ENCODE measurements at regions not wholly inside any gene's neighbourhood (a gene's known extent, or its start where the extent isn't known, plus 50 kb on each side); places are given as distances from the start of the nearest gene placed in this dataset.

- no peaks in the 10 kb centered on the region for H3K27me3 ChIP-seq
- intact Hi-C loops (cut with DNase I): no loop called here
- no peaks in the 10 kb centered on the region for H3K9me3 ChIP-seq
- H3K4me1 ChIP-seq: no peaks in the 10 kb centered on the region
- H3K9ac ChIP-seq (ENCODE audit: low read depth in 2 of 2, low read length in 2 of 2): no peak overlapping the region
- no peak overlapping the region for H3K27ac ChIP-seq
- no peaks in the 10 kb centered on the region for H3K36me3 ChIP-seq
- TF ChIP-seq CTCF (IDR thresholded peaks at IDR 0.05): no peak
- H3K4me3 ChIP-seq: no peak overlapping the region
- no peak for DNase-seq
These were observed 97.1 kb upstream of the C1orf87 start for GRCh38 chr1:60170709-60171108.

GRCh38 chr1:60169206-60169605 is 95.6 kb upstream of the C1orf87 start:
- DNase-seq: no peak
- no peaks in the 10 kb centered on the region for H3K9me3 ChIP-seq
- no peak overlapping the region for H3K4me3 ChIP-seq
- no peak overlapping the region for H3K27ac ChIP-seq
- no peak for TF ChIP-seq CTCF (IDR thresholded peaks at IDR 0.05)
- H3K27me3 ChIP-seq: no peaks in the 10 kb centered on the region
- no peaks in the 10 kb centered on the region for H3K36me3 ChIP-seq
- no peak overlapping the region for H3K9ac ChIP-seq (ENCODE audit: low read depth in 2 of 2, low read length in 2 of 2)
- intact Hi-C loops (cut with DNase I): no loop called here
- no peaks in the 10 kb centered on the region for H3K4me1 ChIP-seq

- no peak for TF ChIP-seq CTCF (IDR thresholded peaks at IDR 0.05)
- H3K9ac ChIP-seq (ENCODE audit: low read depth in 2 of 2, low read length in 2 of 2): no peak overlapping the region
These were observed 89.4 kb upstream of the C1orf87 start for GRCh38 chr1:60162936-60163335.

GRCh38 chr1:60160141-60160540 is 86.6 kb upstream of the C1orf87 start:
- H3K36me3 ChIP-seq: no peaks in the 10 kb centered on the region
- no peak for TF ChIP-seq CTCF (IDR thresholded peaks at IDR 0.05)
- H3K27me3 ChIP-seq: no peaks in the 10 kb centered on the region
- H3K4me3 ChIP-seq: no peak overlapping the region
- intact Hi-C loops (cut with DNase I): no loop called here
- H3K27ac ChIP-seq: no peak overlapping the region
- H3K9me3 ChIP-seq: no peaks in the 10 kb centered on the region
- no peak for DNase-seq
- H3K4me1 ChIP-seq: no peaks in the 10 kb centered on the region
- H3K9ac ChIP-seq (ENCODE audit: low read depth in 2 of 2, low read length in 2 of 2): no peak overlapping the region

More at GRCh38 chr1:60162936-60163335, 89.4 kb upstream of the C1orf87 start:
- no peaks in the 10 kb centered on the region for H3K4me1 ChIP-seq
- intact Hi-C loops (cut with DNase I): no loop called here
- H3K27me3 ChIP-seq: no peaks in the 10 kb centered on the region
- H3K27ac ChIP-seq: no peak overlapping the region
- DNase-seq: no peak
- H3K9me3 ChIP-seq: no peaks in the 10 kb centered on the region
- no peaks in the 10 kb centered on the region for H3K36me3 ChIP-seq
- no peak overlapping the region for H3K4me3 ChIP-seq

- Histone ChIP-seq H3K27ac (no peak overlapping the region), H3K9me3 (no peaks in the 10 kb centered on the region), H3K36me3 (no peaks in the 10 kb centered on the region), H3K9ac (ENCODE audit: low read depth in 2 of 2, low read length in 2 of 2) (no peak overlapping the region), H3K27me3 (no peaks in the 10 kb centered on the region), H3K4me1 (no peaks in the 10 kb centered on the region), H3K4me3 (no peak overlapping the region)
- intact Hi-C loops (cut with DNase I): loop anchor here (10.0 kb wide), 1 partner anchor 182 kb away; no protein-coding TSS in a partner anchor
- no peak for DNase-seq
- TF ChIP-seq CTCF (IDR thresholded peaks at IDR 0.05): no peak
These were observed 82.8 kb upstream of the C1orf87 start for GRCh38 chr1:60156371-60156770.

- H3K36me3 ChIP-seq: no peaks in the 10 kb centered on the region
- no peak for DNase-seq
- H3K9ac ChIP-seq (ENCODE audit: low read depth in 2 of 2, low read length in 2 of 2): no peak overlapping the region
- no peaks in the 10 kb centered on the region for H3K4me1 ChIP-seq
- H3K27me3 ChIP-seq: no peaks in the 10 kb centered on the region
- no peaks in the 10 kb centered on the region for H3K9me3 ChIP-seq
- TF ChIP-seq CTCF (IDR thresholded peaks at IDR 0.05): no peak
- no peak overlapping the region for H3K4me3 ChIP-seq
- intact Hi-C loops (cut with DNase I): loop anchor here (10.0 kb wide), 1 partner anchor 179 kb away; no protein-coding TSS in a partner anchor
- no peak overlapping the region for H3K27ac ChIP-seq
These were observed 80.4 kb upstream of the C1orf87 start for GRCh38 chr1:60153961-60154360.
